ENCODE measurements at regions not wholly inside any gene's neighbourhood (a gene's known extent, or its start where the extent isn't known, plus 50 kb on each side); places are given as distances from the start of the nearest gene placed in this dataset.

DNA sequence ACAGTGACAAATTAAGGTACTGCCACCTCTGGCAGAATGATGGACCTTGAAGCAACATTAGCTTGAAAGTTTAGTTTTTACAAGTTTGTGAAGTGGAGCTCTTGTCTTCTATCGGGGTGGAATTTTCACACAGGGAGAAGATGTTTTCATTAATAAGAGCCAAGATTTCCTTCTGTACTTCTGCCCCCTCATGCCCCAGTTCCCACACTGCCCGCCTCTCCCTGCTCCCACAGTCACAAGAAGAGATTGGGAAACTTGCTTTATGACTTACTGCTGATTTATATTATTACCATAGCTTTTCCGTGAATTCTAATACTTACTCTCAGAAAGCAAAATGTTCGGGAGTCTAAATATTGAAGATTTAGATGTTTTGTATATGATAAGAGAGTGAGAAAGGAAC lies 539.8 kb upstream of the ARX start:
- TF ChIP-seq, protein P1, sequence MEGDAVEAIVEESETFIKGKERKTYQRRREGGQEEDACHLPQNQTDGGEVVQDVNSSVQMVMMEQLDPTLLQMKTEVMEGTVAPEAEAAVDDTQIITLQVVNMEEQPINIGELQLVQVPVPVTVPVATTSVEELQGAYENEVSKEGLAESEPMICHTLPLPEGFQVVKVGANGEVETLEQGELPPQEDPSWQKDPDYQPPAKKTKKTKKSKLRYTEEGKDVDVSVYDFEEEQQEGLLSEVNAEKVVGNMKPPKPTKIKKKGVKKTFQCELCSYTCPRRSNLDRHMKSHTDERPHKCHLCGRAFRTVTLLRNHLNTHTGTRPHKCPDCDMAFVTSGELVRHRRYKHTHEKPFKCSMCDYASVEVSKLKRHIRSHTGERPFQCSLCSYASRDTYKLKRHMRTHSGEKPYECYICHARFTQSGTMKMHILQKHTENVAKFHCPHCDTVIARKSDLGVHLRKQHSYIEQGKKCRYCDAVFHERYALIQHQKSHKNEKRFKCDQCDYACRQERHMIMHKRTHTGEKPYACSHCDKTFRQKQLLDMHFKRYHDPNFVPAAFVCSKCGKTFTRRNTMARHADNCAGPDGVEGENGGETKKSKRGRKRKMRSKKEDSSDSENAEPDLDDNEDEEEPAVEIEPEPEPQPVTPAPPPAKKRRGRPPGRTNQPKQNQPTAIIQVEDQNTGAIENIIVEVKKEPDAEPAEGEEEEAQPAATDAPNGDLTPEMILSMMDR (IDR thresholded peaks at IDR 0.05; ENCODE audit: insufficient read depth, low read length) = no peak
- TF ChIP-seq SPI1 (IDR thresholded peaks at IDR 0.05; ENCODE audit: borderline replicate concordance, low read depth) (no peak), GABPA (IDR thresholded peaks at IDR 0.05; ENCODE audit: low read depth) (no peak), POLR2AphosphoS5 (IDR thresholded peaks at IDR 0.05; ENCODE audit: low read depth) (no peak)
- TF ChIP-seq, protein P2, sequence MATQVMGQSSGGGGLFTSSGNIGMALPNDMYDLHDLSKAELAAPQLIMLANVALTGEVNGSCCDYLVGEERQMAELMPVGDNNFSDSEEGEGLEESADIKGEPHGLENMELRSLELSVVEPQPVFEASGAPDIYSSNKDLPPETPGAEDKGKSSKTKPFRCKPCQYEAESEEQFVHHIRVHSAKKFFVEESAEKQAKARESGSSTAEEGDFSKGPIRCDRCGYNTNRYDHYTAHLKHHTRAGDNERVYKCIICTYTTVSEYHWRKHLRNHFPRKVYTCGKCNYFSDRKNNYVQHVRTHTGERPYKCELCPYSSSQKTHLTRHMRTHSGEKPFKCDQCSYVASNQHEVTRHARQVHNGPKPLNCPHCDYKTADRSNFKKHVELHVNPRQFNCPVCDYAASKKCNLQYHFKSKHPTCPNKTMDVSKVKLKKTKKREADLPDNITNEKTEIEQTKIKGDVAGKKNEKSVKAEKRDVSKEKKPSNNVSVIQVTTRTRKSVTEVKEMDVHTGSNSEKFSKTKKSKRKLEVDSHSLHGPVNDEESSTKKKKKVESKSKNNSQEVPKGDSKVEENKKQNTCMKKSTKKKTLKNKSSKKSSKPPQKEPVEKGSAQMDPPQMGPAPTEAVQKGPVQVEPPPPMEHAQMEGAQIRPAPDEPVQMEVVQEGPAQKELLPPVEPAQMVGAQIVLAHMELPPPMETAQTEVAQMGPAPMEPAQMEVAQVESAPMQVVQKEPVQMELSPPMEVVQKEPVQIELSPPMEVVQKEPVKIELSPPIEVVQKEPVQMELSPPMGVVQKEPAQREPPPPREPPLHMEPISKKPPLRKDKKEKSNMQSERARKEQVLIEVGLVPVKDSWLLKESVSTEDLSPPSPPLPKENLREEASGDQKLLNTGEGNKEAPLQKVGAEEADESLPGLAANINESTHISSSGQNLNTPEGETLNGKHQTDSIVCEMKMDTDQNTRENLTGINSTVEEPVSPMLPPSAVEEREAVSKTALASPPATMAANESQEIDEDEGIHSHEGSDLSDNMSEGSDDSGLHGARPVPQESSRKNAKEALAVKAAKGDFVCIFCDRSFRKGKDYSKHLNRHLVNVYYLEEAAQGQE (IDR thresholded peaks at IDR 0.05; ENCODE audit: insufficient replicate concordance, low read depth) = no peak
